VCaP (cell line): ENCODE measurements at regions not wholly inside any gene's neighbourhood (a gene's known extent, or its start where the extent isn't known, plus 50 kb on each side); places are given as distances from the start of the nearest gene placed in this dataset.

Experiments
- H3K27ac ChIP-seq: fragments of 450-650 bp; 2 replicates; pipeline ENCODE4 v1.5.1; 2017
- CTCF ChIP-seq: fragments of 450-650 bp; conservative IDR thresholded peaks from 2 replicates; pipeline ENCODE4 v1.5.1; 2017; ENCODE audit warnings: mild to moderate bottlenecking, moderate library complexity

DNA sequence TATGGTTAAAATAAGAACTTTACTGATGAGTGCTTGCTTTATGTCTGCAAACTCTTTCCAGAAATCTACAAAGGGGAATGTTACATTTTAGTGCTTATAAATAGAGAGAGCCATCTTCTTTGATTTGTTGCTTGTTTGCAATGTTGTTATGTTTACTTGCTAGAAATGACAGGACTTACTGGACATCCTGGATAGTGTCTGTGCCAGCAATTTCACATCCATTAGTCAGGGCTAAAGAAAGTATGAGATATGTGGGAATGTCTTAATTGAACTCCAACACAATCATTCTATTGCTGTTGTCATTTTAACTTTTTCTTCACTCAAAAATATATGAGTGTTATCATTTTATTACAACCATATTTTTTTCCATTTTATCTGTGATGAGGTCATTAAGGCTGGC lies 453.2 kb downstream of the TNS3 start:
- no peak for TF ChIP-seq CTCF
- no peak overlapping the region for H3K27ac ChIP-seq

- TF ChIP-seq CTCF, result no peak
- H3K27ac ChIP-seq, result no peak overlapping the region
Measured at GRCh38 chr7:47125529-47125928, 456.4 kb downstream of the TNS3 start.

- no peak overlapping the region for H3K27ac ChIP-seq
- TF ChIP-seq CTCF, result no peak
Measured at GRCh38 chr7:47119261-47119865, 462.5 kb downstream of the TNS3 start.

DNA sequence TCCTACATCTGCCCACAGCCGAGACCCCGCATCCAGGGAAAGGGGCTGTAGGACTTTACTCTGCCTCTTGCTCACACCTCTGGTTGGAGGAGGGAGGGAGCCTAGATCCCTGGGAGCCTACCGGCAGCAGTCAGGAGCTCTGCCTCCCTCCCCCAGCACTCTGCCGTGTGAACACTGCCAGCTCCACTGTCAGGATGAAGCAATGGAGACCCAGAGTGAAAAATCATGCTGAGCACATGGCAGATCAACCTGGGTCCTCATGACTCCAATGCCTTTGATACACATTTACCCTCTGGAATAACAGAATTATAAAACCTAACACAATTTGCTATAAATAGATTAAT lies 477.7 kb downstream of the TNS3 start:
- TF ChIP-seq CTCF, result no peak
- no peak overlapping the region for H3K27ac ChIP-seq

DNA sequence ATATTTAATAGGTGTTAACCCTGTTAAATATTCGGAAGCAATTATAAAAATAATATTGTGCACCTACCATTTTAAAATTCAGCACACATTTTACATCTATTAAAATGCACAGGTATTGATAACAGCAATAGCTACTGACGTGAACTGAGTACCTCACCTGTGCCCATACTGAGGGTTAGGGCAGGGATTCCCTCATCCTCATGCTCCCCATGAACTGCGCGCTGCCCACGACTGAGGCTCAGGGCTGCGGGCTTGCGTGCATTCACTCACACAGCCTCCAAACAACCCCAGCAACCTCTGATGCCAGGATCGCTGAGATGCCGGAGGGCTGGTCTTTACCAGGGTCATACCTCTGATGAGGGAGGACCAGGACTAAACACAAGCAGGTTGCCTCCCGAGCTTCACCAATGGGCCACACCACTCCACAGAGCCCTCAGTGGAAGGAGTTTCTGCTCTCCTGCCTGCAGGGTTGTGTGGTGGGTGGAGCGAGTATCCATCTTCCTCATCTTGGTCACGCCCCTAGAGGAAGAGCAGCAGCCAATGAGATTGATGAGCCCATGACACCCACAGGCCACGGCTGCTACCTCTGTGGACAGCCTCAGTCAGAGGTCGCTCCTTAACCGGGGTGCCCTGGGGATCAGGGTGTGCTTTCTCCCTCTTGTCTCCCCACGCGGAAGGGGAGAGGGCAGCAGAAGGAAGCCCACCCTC lies 478.3 kb downstream of the TNS3 start:
- no peak for TF ChIP-seq CTCF
- no peak overlapping the region for H3K27ac ChIP-seq

DNA sequence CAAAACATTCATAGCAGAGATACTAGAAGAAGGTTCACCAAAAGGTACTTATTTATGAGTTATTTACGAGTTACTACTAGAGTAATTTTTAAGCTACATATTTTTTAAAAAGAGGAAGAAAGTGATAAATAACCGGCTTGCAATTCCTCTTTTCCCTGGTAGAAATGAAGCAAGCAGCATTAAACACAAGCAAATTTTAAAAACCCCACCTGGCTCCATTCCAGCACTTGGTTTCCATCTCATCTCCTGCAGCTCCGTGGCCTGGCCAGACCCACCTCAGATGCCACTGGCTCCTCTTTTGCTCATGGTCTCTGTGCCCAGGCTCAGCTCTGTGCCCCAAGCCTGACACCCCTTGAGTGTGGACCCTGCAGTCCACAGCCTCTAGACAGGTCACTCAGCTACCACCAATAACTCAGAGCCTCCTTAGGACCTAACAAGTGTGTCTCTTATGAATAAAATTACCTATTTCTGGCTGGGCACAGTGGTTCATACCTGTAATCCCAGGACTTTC lies 479.5 kb downstream of the TNS3 start:
- H3K27ac ChIP-seq, result no peak overlapping the region
- no peak for TF ChIP-seq CTCF

- peak overlapping the region; percentile 3; the same call in 1 of the 2 replicates for H3K27ac ChIP-seq
- TF ChIP-seq CTCF, result peak; percentile 96
Measured at GRCh38 chr7:47100817-47101435, 481.0 kb downstream of the TNS3 start.
